A549 (cell line): ENCODE measurements at regions not wholly inside any gene's neighbourhood (a gene's known extent, or its start where the extent isn't known, plus 50 kb on each side); places are given as distances from the start of the nearest gene placed in this dataset.

Experiments used
- ATAC-seq, 2 experiments: fragments of 200-7000 bp in 1 of 2; fragments of >200 bp in 1 of 2; cut with Nextera tagmentation in 1 of 2; cut with Tn5 transposase in 1 of 2; 3 replicates each; pipeline versions ENCODE4 v1.8.0 to v1.9.1; 2018 to 2020; ENCODE audit warnings: mild to moderate bottlenecking in 1 of 2, moderate library complexity in 1 of 2
- CTCF ChIA-PET: fragments of 300-600 bp; sonication (Branson Sonifier 250); formaldehyde crosslinking; extraction: SDS; loops from one replicate; lab custom pipeline; 2021; ENCODE audit warnings: antibody characterized with exemption, inconsistent platforms; lab: Yijun Ruan, JAX
- POLR2A ChIA-PET: fragments of 350-600 bp; formaldehyde crosslinking; extraction: SDS; loops from one replicate; lab custom pipeline; 2021; ENCODE audit warnings: antibody characterized with exemption, inconsistent platforms; lab: Yijun Ruan, JAX
- DNase-seq, 2 experiments: peaks; one replicate each; pipeline versions ENCODE4 v3.0.0 to v3.0.0-alpha.2; 2011 to 2016; ENCODE audit warnings: low read depth in 1 of 2, low spot score in 1 of 2
- FAIRE-seq: peaks from 2 replicates; lab custom pipeline; 2011; peaks lifted over from hg19 to GRCh38; lab: Jason Lieb, UNC
- H3K27ac ChIP-seq, 2 experiments: fragments of >200 bp; sonication (Bioruptor Twin); formaldehyde crosslinking; 3 replicates each; pipeline ENCODE4 v1.5.1; 2016 to 2017
- H3K4me1 ChIP-seq: fragments of >200 bp; sonication (Bioruptor Twin); formaldehyde crosslinking; 3 replicates; pipeline ENCODE4 v1.6.1; 2016
- H3K4me2 ChIP-seq: fragments of >200 bp; sonication (Bioruptor Twin); formaldehyde crosslinking; 3 replicates; pipeline ENCODE4 v1.6.1; 2016
- H3K4me3 ChIP-seq: fragments of >200 bp; sonication (Bioruptor Twin); formaldehyde crosslinking; 3 replicates; pipeline ENCODE4 v1.5.1; 2016
- H3K9me3 ChIP-seq: fragments of >200 bp; sonication (Bioruptor Twin); formaldehyde crosslinking; 3 replicates; pipeline ENCODE4 v1.6.1; 2016
- CBX2 ChIP-seq: fragments of 200-600 bp; sonication (generic); IDR thresholded peaks from 2 replicates; pipeline ENCODE4 v1.6.1; 2016; ENCODE audit warnings: low read depth, mild to moderate bottlenecking, borderline replicate concordance
- CEBPB ChIP-seq, 2 experiments: fragments of >200 bp in 1 of 2; sonication (Bioruptor Twin) in 1 of 2; formaldehyde crosslinking in 1 of 2; IDR thresholded peaks; 2 replicates each; pipeline ENCODE4 v1.6.1; 2012 to 2016
- CHD4 ChIP-seq: fragments of 200-600 bp; sonication (generic); IDR thresholded peaks from 2 replicates; pipeline ENCODE4 v1.6.1; 2016; ENCODE audit warnings: antibody characterized with exemption, mild to moderate bottlenecking, borderline replicate concordance
- ESRRA ChIP-seq: fragments of 150-350 bp; IDR thresholded peaks from 2 replicates; pipeline ENCODE4 v1.6.1; 2014; ENCODE audit warnings: mild to moderate bottlenecking, low read length, borderline replicate concordance
- FOXS1 ChIP-seq: fragments of 250-450 bp; sonication (Bioruptor Pico); IDR thresholded peaks from 2 replicates; pipeline ENCODE4 v1.5.0; 2020; ENCODE audit warnings: mild to moderate bottlenecking, moderate library complexity
- HEYL ChIP-seq: fragments of 250-450 bp; sonication (Bioruptor Pico); IDR thresholded peaks from 2 replicates; pipeline ENCODE4 v1.8.0; 2021; ENCODE audit warnings: mild to moderate bottlenecking, moderate library complexity
- HOXB5 ChIP-seq: fragments of 250-450 bp; sonication (Bioruptor Pico); IDR thresholded peaks from 2 replicates; pipeline ENCODE4 v1.5.0; 2020; ENCODE audit warnings: mild to moderate bottlenecking, moderate library complexity
- JUN ChIP-seq, 2 experiments: fragments of >200 bp; sonication (Bioruptor Twin); formaldehyde crosslinking; IDR thresholded peaks; 2 replicates in 1 of 2; 3 replicates in 1 of 2; pipeline ENCODE4 v1.6.1; 2016 to 2017
- JUNB ChIP-seq: fragments of >200 bp; sonication (Bioruptor Twin); formaldehyde crosslinking; IDR thresholded peaks from 2 replicates; pipeline ENCODE4 v1.6.1; 2016
- KDM1A ChIP-seq: fragments of 200-600 bp; sonication (generic); IDR thresholded peaks from 2 replicates; pipeline ENCODE4 v1.6.1; 2016; ENCODE audit warnings: low read depth, mild to moderate bottlenecking
- KDM5A ChIP-seq: fragments of 200-600 bp; sonication (generic); IDR thresholded peaks from 2 replicates; pipeline ENCODE4 v1.6.1; 2016; ENCODE audit warnings: antibody characterized with exemption, mild to moderate bottlenecking
- NFE2L2 ChIP-seq: fragments of 150-350 bp; conservative IDR thresholded peaks from 2 replicates; pipeline ENCODE4 v1.6.1; 2014; ENCODE audit warnings: low read length
- NR3C1 ChIP-seq: fragments of >200 bp; sonication (Bioruptor Twin); formaldehyde crosslinking; IDR thresholded peaks from 3 replicates; pipeline ENCODE4 v1.6.1; 2017
- PHF8 ChIP-seq: fragments of 200-600 bp; sonication (generic); IDR thresholded peaks from 2 replicates; pipeline ENCODE4 v1.6.1; 2016; ENCODE audit warnings: low read depth, mild to moderate bottlenecking, antibody characterized with exemption, moderate library complexity, borderline replicate concordance
- POLR2A ChIP-seq: IDR thresholded peaks from 2 replicates; pipeline ENCODE4 v1.6.1; 2012; ENCODE audit warnings: mild to moderate bottlenecking, low read length
- RAD21 ChIP-seq, 2 experiments: fragments of >200 bp in 1 of 2; sonication (Bioruptor Twin) in 1 of 2; formaldehyde crosslinking in 1 of 2; IDR thresholded peaks in 1 of 2; conservative IDR thresholded peaks in 1 of 2; 2 replicates in 1 of 2; 3 replicates in 1 of 2; pipeline ENCODE4 v1.6.1; 2012 to 2018; ENCODE audit warnings: inconsistent platforms in 1 of 2
- SREBF2 ChIP-seq: fragments of 450-650 bp; IDR thresholded peaks from 2 replicates; pipeline ENCODE4 v1.6.1; 2014; ENCODE audit warnings: mild to moderate bottlenecking, moderate library complexity
- ZC3H11A ChIP-seq: fragments of 450-650 bp; IDR thresholded peaks from 2 replicates; pipeline ENCODE4 v1.6.1; 2014; ENCODE audit warnings: antibody characterized with exemption, mild to moderate bottlenecking
- ZFP36 ChIP-seq: fragments of 450-650 bp; IDR thresholded peaks from 2 replicates; pipeline ENCODE4 v1.6.1; 2014; ENCODE audit warnings: borderline replicate concordance; ENCODE audit not compliant: partially characterized antibody
- ZNF302 ChIP-seq: fragments of 250-450 bp; sonication (Bioruptor Pico); IDR thresholded peaks from 2 replicates; pipeline ENCODE4 v1.9.0; 2021; ENCODE audit warnings: inconsistent platforms, mild to moderate bottlenecking, moderate library complexity
- whole genome bisulfite sequencing: methylation state at CpG from one replicate; pipeline ENCODE4 v1.1.6; 2017; ENCODE audit errors: missing lambda C conversion rate; 5-methylcytosine and 5-hydroxymethylcytosine counted together
- TF ChIP-seq, protein P1 (sequence below): fragments of >200 bp; sonication (Bioruptor Twin); formaldehyde crosslinking; IDR thresholded peaks from 3 replicates; pipeline ENCODE4 v1.5.1; 2016
- TF ChIP-seq, protein P2 (sequence below): fragments of 150-350 bp; IDR thresholded peaks from 2 replicates; pipeline ENCODE4 v1.6.1; 2014; ENCODE audit warnings: low read depth, mild to moderate bottlenecking, low read length

DNA sequence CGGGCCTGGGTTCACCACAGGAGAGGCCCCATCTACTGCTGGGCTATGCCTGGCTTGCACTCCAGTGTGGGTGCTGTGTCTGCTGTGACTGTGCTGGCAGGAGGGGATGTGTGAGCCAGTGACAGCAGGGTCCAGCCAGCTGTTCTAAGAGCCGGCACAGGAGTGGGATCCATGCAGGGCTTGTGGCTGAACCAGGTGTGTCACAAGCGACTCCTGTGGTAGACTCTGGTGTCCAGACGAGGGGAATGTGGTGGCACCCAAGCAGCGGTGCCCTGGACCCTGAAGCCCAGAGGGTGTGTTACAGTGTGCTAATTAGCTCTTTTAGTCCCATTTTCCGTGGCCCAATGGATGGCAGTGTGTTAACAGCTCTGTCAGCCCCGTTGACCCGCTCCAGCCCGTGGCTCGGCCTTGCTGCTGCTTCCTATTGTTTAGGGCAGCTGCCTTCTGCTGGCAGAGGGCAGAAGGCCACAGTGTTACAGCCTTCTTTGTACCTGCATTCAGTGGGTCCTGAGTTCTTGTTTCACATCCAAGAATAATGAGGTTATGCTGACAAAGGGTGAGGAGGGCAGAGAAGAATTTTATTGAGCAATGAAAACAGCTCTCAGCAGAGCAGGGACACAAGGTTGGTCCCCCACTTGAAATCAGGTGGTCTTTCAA, 78.5 kb upstream of the RNU6-1 start:
- no peak for FAIRE-seq
- Histone ChIP-seq H3K4me1 (peaks cover 45% of the 10 kb centered on the region), H3K27ac (peak overlapping the region; percentile 86 to 88), H3K4me3 (no peak overlapping the region), H3K9me3 (peaks cover 5% of the 10 kb centered on the region; the same call in 1 of the 3 replicates), H3K4me2 (peak overlapping the region; percentile 76; the same call in 2 of the 3 replicates)
- CTCF ChIA-PET = interaction anchor here (1.1 to 5.0 kb wide), 4 partner anchors 28 to 61 kb away, joined by 3 to 55 read pairs (median 3); no protein-coding TSS in a partner anchor
- POLR2A ChIA-PET = interaction anchor here (0.5 kb wide), 1 partner anchor 136 kb away, joined by 3 read pairs; the partner anchor contains the start of gene PIAS1
- no peak for DNase-seq
- no peak for ATAC-seq
- TF ChIP-seq FOXS1 (CRISPR knock-in tag) = no peak
- no peak for TF ChIP-seq ZFP36
- no peak for TF ChIP-seq POLR2A
- TF ChIP-seq CBX2 = no peak
- no peak for TF ChIP-seq KDM5A
- TF ChIP-seq NFE2L2 = no peak
- no peak for TF ChIP-seq JUN (IDR thresholded peaks at IDR 0.05)
- TF ChIP-seq ZNF302 (CRISPR knock-in tag) = no peak
- TF ChIP-seq, protein P1, sequence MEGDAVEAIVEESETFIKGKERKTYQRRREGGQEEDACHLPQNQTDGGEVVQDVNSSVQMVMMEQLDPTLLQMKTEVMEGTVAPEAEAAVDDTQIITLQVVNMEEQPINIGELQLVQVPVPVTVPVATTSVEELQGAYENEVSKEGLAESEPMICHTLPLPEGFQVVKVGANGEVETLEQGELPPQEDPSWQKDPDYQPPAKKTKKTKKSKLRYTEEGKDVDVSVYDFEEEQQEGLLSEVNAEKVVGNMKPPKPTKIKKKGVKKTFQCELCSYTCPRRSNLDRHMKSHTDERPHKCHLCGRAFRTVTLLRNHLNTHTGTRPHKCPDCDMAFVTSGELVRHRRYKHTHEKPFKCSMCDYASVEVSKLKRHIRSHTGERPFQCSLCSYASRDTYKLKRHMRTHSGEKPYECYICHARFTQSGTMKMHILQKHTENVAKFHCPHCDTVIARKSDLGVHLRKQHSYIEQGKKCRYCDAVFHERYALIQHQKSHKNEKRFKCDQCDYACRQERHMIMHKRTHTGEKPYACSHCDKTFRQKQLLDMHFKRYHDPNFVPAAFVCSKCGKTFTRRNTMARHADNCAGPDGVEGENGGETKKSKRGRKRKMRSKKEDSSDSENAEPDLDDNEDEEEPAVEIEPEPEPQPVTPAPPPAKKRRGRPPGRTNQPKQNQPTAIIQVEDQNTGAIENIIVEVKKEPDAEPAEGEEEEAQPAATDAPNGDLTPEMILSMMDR = no peak
- TF ChIP-seq NR3C1 = no peak
- no peak for TF ChIP-seq HOXB5 (CRISPR knock-in tag)
- TF ChIP-seq SREBF2 = no peak
- no peak for TF ChIP-seq ZC3H11A
- TF ChIP-seq, protein P2, sequence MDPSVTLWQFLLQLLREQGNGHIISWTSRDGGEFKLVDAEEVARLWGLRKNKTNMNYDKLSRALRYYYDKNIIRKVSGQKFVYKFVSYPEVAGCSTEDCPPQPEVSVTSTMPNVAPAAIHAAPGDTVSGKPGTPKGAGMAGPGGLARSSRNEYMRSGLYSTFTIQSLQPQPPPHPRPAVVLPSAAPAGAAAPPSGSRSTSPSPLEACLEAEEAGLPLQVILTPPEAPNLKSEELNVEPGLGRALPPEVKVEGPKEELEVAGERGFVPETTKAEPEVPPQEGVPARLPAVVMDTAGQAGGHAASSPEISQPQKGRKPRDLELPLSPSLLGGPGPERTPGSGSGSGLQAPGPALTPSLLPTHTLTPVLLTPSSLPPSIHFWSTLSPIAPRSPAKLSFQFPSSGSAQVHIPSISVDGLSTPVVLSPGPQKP = no peak
- no peak for TF ChIP-seq CHD4
- TF ChIP-seq CEBPB (IDR thresholded peaks at IDR 0.05) = no peak
- TF ChIP-seq JUNB = no peak
- no peak for TF ChIP-seq PHF8
- 89% methylated on average over 9 of the region's 10 CpGs for whole genome bisulfite sequencing

DNA sequence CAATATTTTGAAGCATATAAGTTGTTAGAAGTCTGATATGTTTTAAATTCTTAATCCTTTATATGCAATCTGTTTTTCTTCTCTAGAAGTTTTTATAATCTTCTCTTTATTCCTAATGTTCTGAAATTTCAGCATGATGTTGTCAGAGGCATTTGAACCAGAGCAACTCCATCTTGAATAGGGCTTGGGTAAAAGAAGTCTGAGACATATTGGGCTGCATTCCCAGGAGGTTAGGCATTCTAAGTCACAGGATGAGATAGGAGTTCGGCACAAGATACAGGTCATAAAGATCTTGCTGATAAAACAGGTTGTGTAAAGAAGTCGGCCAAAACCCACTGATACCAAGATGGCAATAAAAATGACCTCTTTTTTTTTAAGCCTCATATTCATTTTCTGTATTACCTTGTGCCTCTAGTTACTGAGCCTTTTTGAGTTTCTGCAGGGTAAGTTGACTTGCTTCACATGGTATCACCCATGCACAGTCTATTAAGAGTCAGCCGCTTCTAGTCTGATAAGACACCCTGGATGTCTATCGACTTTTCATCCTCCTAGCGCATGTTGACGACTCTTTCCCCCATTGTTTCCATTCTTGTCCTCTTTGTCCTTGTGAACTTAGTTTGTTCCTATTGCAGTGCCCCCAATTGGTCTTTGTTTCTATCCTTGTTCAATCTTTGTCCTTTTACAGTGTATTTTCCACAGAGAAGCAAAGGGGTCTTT, 80.8 kb upstream of the RNU6-1 start:
- 90% methylated on average over 6 of the region's 6 CpGs for WGBS
- Histone ChIP-seq H3K9me3 (0 out of 3 replicates have a peak, but pooled peaks cover 15% of the 10 kb centered on the region), H3K4me3 (no peak overlapping the region), H3K27ac (no peak overlapping the region; a peak in 1 of 6 replicates), H3K4me2 (no peak overlapping the region), H3K4me1 (peaks cover 29% of the 10 kb centered on the region)
- CTCF ChIA-PET = no interaction called here
- no peak for DNase-seq
- no peak for ATAC-seq
- POLR2A ChIA-PET = no interaction called here
- FAIRE-seq = peak; percentile 76
- TF ChIP-seq HEYL (CRISPR knock-in tag) = peak; percentile 63; the same call in 1 of the 2 replicates
- no peak for TF ChIP-seq ESRRA

DNA sequence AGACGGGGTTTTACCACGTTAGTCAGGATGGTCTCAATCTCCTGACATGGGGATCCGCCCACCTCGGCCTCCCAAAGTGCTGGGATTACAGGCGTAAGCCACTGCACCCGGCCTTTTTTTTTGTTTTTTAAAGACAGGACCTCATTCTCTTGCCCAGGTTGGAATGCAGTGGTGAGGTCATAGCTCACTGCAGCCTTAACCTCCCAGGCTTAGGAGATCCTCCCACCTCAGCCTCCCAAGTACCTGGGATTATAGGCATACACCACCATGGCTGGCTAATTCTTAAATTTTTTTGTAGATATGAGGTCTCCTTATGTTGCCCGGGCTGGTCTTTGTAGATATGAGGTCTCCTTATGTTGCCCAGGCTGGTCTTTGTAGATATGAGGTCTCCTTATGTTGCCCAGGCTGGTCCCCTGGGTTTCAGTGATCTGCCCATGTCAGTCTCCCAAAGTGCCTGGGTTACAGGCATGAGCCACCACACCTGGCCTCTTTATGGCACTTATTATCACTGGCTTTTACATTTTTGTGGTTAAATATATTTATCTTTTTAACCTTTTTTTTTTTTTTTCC, 82.3 kb upstream of the RNU6-1 start:
- CTCF ChIA-PET = interaction anchor here (0.9 kb wide), 1 partner anchor 14 kb away, joined by 3 read pairs; no protein-coding TSS in a partner anchor
- FAIRE-seq (no peak), DNase-seq (no peak), ATAC-seq (no peak)
- POLR2A ChIA-PET = no interaction called here
- 87% methylated on average over 7 of the region's 7 CpGs for WGBS
- TF ChIP-seq RAD21 (conservative IDR thresholded peaks at IDR 0.05 in 1 of 2, IDR thresholded peaks at IDR 0.05 in 1 of 2) (no peak), KDM1A (no peak)
- Histone ChIP-seq H3K27ac (no peak overlapping the region; a peak in 1 of 6 replicates), H3K4me3 (no peak overlapping the region), H3K4me1 (peaks cover 16% of the 10 kb centered on the region), H3K4me2 (no peak overlapping the region), H3K9me3 (0 out of 3 replicates have a peak, but pooled peaks cover 15% of the 10 kb centered on the region)
